ENCODE measurements at regions not wholly inside any gene's neighbourhood (a gene's known extent, or its start where the extent isn't known, plus 50 kb on each side); places are given as distances from the start of the nearest gene placed in this dataset.
"Not testable (repeated sequence)": the region's sequence is repeated elsewhere in the genome, so short reads cannot be mapped to it uniquely, and the experiment has no call there.

- DNase-seq (ENCODE audit: low read depth): no peak
- H3K4me3 ChIP-seq (ENCODE audit: low read depth, low read length): no peak overlapping the region
These were observed 357.1 kb upstream of the ZNF32 start for GRCh38 chr10:44005788-44006099.

DNA sequence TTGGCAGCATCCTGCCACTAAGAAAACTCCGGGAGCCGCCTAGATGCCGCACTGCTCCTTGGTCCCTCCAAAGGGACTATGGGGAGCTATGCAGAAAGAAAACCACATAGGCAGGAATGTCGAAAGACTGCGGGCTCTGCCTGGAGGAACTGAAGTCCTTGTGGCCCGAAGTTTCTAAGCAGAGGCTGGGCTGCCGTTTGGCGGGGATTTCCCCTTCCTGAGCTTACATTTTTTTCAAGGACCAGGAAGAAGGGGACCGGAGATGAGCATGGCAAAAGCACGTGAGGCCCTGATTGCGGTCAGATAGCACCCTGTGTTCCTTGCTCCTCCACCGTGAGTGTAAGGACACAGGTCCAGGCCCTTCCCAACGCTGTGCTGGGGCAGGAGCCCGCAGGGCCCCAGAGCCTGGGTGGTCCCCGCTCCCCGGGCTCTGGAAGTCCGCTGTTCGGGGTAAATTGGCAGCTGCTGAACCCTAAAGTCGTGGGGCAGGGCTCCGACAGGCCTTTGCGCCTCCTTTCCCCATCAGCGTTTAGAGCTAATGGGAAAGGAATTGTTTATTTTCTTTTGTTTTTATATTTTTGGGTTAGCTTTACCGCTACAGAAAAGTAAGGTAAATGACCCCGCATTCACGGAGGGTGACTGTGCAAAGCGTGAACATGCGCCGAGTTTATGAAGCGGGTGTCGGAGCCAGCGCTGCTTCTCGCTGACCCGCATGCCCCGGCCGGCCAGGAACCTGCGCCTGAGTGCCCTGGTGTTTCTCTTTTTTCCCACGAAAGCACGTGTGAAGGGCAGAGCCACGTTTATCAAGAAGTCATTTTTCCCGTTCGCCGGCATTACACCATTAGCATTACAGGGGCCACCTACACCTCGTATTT is 356.5 kb upstream of the ZNF32 start:
- no peak overlapping the region for H3K4me3 ChIP-seq (ENCODE audit: low read depth, low read length)
- DNase-seq (ENCODE audit: low read depth): no peak

DNA sequence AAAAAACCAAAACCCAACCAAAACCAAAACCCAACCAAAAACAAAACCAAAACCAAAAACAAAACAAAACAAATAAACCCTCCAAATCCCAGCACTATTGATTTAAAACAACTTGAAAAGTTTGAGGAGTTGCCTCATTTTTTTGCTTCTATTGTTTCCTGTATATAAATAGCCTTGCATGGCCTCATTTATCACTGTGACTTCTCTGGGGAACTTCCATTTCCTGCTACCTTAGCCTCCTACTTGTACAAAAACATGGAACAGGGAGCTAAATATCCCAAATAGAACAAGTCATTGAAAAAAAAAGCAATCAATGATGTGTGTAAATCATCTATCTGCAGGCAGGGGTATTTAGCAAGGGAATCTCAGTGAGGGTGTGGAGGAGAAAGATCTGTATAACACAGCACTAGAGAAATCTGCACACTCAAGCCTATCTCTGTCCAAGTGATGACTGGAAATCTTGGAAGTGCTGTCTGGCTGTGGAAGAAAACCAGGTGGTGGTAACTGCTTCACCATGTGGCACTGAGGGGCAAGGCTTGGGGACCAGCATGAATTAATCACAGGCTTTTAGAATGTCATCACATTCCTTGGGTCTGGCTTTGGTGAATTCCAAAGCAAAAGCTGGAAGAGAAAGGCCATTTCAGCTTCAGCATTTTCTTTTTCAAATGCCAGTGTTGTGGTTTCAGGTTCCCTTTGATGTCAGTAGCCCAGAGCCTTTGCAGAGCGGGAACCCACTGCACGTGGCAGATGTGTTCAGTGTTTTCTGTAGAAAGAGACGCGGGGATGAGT is 349.5 kb upstream of the ZNF32 start:
- no peak overlapping the region for H3K4me3 ChIP-seq (ENCODE audit: low read depth, low read length)
- DNase-seq (ENCODE audit: low read depth): peak; percentile 30

GRCh38 chr10:43997330-43997729 is 348.6 kb upstream of the ZNF32 start:
- DNase-seq (ENCODE audit: low read depth): no peak
- no peak overlapping the region for H3K4me3 ChIP-seq (ENCODE audit: low read depth, low read length)

GRCh38 chr10:43994539-43994938 is 345.9 kb upstream of the ZNF32 start:
- no peak for DNase-seq (ENCODE audit: low read depth)
- no peak overlapping the region for H3K4me3 ChIP-seq (ENCODE audit: low read depth, low read length)

- DNase-seq (ENCODE audit: low read depth); H3K4me3 ChIP-seq (ENCODE audit: low read depth, low read length): not testable (repeated sequence)
These were observed 344.1 kb upstream of the ZNF32 start for GRCh38 chr10:43992816-43993215.

DNA sequence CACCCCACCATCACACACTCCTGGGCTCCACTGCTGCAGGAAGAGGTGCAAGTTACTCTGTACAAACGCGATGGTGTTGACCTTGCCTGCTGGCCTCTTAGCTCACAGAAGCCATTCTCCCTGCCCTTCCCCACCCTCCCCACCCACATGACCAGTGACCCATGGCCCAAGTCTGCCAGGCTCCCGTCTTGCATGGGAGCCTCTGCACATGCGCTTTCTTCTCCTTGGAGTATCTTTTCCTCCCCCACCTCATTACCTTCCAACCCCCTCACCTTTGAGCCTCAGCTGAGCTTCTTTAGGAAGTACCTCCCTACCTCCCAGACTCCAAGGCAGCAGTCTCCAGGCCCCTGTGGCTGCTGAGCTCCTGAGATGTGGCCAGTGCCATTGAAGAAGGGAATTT is 337.7 kb upstream of the ZNF32 start:
- H3K4me3 ChIP-seq (ENCODE audit: low read depth, low read length): no peak overlapping the region
- DNase-seq (ENCODE audit: low read depth): no peak

DNA sequence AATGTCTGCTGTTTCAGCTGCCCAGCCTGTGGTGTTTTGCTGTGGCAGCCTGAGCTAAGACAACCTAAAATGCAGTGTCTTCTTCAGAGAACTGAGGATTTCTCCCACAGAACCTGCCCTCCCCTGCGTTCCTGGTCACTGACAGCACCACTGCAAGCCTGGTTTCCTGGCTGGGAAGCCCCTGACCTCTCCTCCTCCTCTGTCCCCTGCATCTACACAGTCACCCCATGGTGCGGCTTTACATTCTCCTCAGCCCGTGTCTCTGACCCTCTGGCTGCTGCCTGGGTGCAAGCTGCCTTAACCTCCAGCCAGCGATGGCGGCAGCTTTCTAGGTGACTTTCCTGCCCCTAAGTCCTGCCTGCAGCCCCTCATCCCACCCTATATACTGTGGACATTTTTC is 337.3 kb upstream of the ZNF32 start:
- H3K4me3 ChIP-seq (ENCODE audit: low read depth, low read length): no peak overlapping the region
- no peak for DNase-seq (ENCODE audit: low read depth)

GRCh38 chr10:43983856-43984271 is 335.2 kb upstream of the ZNF32 start:
- no peak for DNase-seq (ENCODE audit: low read depth)
- no peak overlapping the region for H3K4me3 ChIP-seq (ENCODE audit: low read depth, low read length)

- no peak overlapping the region for H3K4me3 ChIP-seq (ENCODE audit: low read depth, low read length)
- DNase-seq (ENCODE audit: low read depth): no peak
These were observed 334.7 kb upstream of the ZNF32 start for GRCh38 chr10:43983405-43983804.

DNA sequence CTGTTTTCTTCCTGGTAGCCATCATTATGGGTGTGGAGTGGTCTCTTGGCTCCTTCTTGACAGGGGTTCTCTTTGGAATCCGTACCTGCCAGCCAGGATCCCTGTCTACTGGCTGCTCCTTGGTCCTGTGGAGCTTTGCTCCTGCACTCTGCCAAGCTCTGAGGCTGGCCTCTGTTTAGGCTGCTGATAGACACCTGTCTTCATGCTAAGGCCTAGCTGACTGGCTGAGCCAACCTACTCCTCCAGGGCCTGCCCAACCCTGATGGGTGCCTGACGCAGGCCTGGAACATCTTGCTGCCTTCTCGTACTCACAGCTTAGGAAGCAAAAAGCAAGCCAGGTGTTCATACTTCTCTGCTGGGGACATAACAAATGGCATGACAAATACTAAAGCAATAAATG is 333.6 kb upstream of the ZNF32 start:
- H3K4me3 ChIP-seq (ENCODE audit: low read depth, low read length): no peak overlapping the region
- DNase-seq (ENCODE audit: low read depth): no peak

DNA sequence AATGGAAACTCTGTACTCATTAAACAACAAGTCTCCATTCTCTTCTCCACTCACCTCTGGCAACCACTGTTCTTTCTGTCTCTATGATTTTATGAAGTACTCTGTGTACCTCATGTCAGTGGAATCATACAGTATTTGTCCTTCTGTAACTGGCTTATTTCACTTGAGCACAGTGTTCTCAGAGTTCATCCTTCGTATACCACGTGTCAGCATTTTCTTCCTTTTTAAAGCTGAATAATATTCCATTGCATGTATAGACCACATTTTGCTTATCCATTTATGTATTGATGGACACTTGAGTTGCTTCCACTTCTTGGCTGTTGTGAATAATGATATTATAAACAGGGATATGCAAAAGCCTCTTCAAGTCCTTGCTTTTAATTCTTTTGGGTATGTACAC is 333.0 kb upstream of the ZNF32 start:
- no peak for DNase-seq (ENCODE audit: low read depth)
- H3K4me3 ChIP-seq (ENCODE audit: low read depth, low read length): no peak overlapping the region

DNA sequence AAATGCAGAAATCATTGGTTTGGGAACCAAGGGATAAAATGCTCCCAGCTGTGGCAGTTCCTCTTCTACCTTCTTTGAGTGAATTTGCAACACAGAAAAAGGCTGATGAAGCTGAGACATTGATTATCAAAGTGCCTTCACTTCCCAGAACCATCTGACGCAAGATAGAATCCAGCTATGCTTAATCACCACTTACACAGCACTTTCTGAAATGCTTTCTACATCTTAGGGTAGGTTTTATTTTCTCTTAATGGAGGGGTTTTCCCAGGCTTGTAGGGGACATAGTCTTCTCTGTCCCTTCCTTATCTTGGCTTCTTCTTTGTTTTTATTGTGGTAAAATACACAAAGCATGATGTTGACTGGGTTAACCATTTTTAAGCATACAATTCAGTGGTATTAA is 332.6 kb upstream of the ZNF32 start:
- DNase-seq (ENCODE audit: low read depth): no peak
- no peak overlapping the region for H3K4me3 ChIP-seq (ENCODE audit: low read depth, low read length)

- no peak for DNase-seq (ENCODE audit: low read depth)
- H3K4me3 ChIP-seq (ENCODE audit: low read depth, low read length): no peak overlapping the region
These were observed 332.0 kb upstream of the ZNF32 start for GRCh38 chr10:43980715-43981114.

DNA sequence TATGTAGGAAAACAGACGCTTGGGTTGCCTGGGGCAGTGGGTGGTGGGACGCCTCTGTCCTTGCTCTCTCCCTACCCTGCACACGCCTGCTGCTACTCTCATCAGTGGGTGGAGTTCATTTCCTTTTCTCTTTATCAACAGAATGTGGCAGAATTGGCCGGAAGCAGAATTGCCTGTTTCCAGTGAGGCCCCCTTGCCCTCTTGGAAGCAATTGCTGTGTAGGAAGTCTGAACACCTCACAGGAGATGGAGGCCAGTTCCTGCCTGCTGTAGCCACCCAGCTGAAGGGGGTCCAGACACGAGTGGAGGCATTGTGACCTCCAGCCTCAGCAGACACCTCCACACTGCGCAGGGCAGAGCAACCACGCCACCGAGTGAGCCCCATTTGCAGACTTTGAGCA is 331.6 kb upstream of the ZNF32 start:
- no peak overlapping the region for H3K4me3 ChIP-seq (ENCODE audit: low read depth, low read length)
- DNase-seq (ENCODE audit: low read depth): no peak

DNA sequence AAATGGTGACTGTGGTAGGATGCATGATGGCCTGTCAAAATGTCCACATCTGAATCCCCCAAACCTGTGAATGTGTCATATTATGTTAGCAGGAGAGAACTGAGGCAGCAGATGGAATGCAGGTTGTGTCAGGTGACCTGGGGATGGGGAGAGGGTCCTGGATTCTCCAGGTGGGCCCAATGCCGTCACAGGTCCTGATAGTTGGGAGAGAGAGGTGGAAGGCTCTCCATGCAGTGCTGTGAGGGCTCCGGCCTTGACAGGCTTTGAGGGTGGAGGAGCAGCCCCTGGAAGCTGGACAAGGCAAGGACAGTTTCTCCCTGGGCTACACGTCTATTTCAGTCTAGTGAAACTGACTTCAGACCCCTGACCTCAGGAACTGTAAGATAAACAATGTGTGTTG is 330.9 kb upstream of the ZNF32 start:
- DNase-seq (ENCODE audit: low read depth): no peak
- no peak overlapping the region for H3K4me3 ChIP-seq (ENCODE audit: low read depth, low read length)

DNA sequence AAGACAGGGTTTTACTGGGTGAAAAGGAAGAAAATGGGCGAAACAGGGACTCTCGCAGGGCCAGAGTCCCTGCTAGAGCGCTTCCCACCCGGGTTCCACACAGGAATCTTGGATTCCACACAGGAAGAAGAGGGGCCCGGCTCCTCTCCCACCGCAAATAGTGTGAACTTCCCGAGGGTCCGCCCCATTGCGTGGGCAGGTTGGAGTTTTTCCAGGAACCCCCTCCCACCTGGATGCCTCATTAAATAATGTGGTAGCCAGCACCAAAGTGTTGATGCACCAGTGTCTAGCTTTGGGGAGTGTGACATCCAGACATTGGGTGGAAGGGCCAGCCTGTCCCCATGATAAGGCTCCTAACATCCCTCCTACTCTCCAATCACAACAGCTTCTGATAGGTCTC is 330.3 kb upstream of the ZNF32 start:
- no peak for DNase-seq (ENCODE audit: low read depth)
- H3K4me3 ChIP-seq (ENCODE audit: low read depth, low read length): no peak overlapping the region

DNA sequence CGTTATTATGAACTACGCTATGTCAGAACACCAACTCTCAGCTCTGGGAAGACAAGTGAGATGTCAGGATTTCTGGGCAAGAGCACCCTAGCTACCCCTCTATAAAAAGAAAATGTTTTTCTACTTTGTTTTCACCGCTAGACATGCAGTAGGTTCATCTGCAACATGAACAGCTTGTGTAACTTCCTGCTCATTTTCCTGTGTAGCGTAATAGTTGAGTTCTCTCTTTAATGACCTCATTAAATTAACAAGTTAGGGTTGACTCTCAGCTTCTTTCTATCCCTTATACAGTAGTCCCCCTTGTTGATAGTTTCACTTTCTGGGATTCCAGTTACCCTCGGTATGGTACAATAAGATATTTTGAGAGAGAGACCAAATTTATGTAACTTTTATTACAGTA is 329.4 kb upstream of the ZNF32 start:
- H3K4me3 ChIP-seq (ENCODE audit: low read depth, low read length): no peak overlapping the region
- no peak for DNase-seq (ENCODE audit: low read depth)

GRCh38 chr10:43976292-43976691 is 327.6 kb upstream of the ZNF32 start:
- no peak for DNase-seq (ENCODE audit: low read depth)
- no peak overlapping the region for H3K4me3 ChIP-seq (ENCODE audit: low read depth, low read length)

DNA sequence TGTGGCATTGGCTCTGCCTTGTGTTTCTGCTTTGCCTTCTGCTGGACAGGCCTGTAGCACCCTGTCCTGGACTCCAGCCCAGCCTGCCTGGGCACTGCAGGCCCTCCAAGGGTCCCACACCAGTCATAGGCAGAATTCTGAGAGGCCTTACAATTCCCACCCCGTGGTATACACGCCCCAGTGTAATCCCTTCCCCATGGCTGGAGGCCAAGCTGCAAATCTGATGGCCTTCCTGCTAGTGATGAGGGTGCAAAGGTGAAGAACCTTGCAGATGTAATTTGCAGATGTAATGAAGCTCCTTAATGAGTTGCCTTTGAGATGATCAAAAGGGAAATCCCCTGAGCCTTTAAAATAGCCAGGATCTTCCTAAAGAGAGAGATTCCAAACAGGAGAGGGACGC is 325.1 kb upstream of the ZNF32 start:
- no peak for DNase-seq (ENCODE audit: low read depth)
- H3K4me3 ChIP-seq (ENCODE audit: low read depth, low read length): no peak overlapping the region

All from skeletal muscle cell (primary cell).